ENCODE measurements at regions not wholly inside any gene's neighbourhood (a gene's known extent, or its start where the extent isn't known, plus 50 kb on each side); places are given as distances from the start of the nearest gene placed in this dataset.
A peak's percentile ranks its signal among the peaks of the same experiment; 100 is the strongest.

DNA sequence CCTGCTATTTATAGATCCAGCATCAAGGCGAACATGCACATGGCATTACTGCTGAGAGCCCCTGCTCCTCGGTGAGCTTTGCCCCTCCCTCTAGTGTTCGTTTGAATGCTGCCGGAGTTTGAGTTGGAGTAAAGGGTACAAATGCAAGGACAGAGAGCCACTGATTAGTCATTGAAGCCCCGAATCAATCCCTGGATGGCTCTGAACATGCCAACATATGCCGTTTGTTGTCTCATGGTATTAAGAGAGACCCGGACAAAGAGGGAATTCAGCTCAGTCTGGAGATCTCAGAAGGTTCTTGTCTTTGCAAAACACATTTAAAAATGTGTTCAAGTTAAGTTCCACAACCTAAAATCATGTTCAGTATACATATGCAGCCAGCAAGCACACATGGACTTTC, 789.2 kb upstream of the NR2F2 start:
- intact Hi-C loops (cut with DNase I) = no loop called here
- TF ChIP-seq EP300 (IDR thresholded peaks at IDR 0.05) (no peak), POLR2A (IDR thresholded peaks at IDR 0.05) (no peak), POLR2AphosphoS5 (IDR thresholded peaks at IDR 0.05) (no peak)
- TF ChIP-seq, protein P1, sequence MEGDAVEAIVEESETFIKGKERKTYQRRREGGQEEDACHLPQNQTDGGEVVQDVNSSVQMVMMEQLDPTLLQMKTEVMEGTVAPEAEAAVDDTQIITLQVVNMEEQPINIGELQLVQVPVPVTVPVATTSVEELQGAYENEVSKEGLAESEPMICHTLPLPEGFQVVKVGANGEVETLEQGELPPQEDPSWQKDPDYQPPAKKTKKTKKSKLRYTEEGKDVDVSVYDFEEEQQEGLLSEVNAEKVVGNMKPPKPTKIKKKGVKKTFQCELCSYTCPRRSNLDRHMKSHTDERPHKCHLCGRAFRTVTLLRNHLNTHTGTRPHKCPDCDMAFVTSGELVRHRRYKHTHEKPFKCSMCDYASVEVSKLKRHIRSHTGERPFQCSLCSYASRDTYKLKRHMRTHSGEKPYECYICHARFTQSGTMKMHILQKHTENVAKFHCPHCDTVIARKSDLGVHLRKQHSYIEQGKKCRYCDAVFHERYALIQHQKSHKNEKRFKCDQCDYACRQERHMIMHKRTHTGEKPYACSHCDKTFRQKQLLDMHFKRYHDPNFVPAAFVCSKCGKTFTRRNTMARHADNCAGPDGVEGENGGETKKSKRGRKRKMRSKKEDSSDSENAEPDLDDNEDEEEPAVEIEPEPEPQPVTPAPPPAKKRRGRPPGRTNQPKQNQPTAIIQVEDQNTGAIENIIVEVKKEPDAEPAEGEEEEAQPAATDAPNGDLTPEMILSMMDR (IDR thresholded peaks at IDR 0.05) = no peak
- no peaks in the 10 kb centered on the region for H3K4me1 ChIP-seq
- H3K36me3 ChIP-seq = no peaks in the 10 kb centered on the region
- DNase-seq = no peak
- no peaks in the 10 kb centered on the region for H3K9me3 ChIP-seq
- no peak overlapping the region for H3K4me3 ChIP-seq
- WGBS, 2 donors = 72% methylated on average over 7 of the region's 7 CpGs
- no peaks in the 10 kb centered on the region for H3K27me3 ChIP-seq
- no peak overlapping the region for H3K27ac ChIP-seq

- no peaks in the 10 kb centered on the region for H3K36me3 ChIP-seq
- no peak for TF ChIP-seq POLR2A (IDR thresholded peaks at IDR 0.05)
- TF ChIP-seq EP300 (IDR thresholded peaks at IDR 0.05) = no peak
- no peak for TF ChIP-seq POLR2AphosphoS5 (IDR thresholded peaks at IDR 0.05)
- TF ChIP-seq, protein P1 (IDR thresholded peaks at IDR 0.05) = no peak
- H3K27ac ChIP-seq = no peak overlapping the region
- H3K9me3 ChIP-seq = no peaks in the 10 kb centered on the region
- H3K27me3 ChIP-seq = no peaks in the 10 kb centered on the region
- intact Hi-C loops (cut with DNase I) = no loop called here
- WGBS, 2 donors = 62 to 63% methylated on average over 3 of the region's 3 CpGs
- no peak overlapping the region for H3K4me3 ChIP-seq
- no peak for DNase-seq
- H3K4me1 ChIP-seq = no peaks in the 10 kb centered on the region
These were observed 781.2 kb upstream of the NR2F2 start for GRCh38 chr15:95549168-95549738.

DNA sequence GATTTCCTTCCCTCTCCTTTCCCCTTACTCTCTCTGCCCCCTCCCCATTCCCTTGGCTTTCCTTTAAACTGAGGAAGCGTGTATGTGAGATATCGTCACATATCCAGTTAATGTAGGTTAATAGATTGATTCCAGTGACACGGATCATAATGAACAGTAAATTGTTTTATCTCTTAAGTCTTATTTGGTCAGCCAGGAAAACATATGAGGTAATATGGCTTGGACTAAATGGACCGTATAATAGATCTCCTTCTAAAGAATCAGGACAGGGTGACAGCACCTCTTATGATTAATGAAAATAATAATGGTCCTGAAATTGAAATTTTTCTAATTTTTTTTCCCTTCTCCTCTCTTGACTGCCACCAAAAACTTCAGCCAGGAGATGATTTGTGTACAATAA, 779.8 kb upstream of the NR2F2 start:
- Histone ChIP-seq H3K27ac (no peak overlapping the region), H3K4me1 (no peaks in the 10 kb centered on the region), H3K36me3 (no peaks in the 10 kb centered on the region), H3K27me3 (no peaks in the 10 kb centered on the region), H3K4me3 (no peak overlapping the region), H3K9me3 (no peaks in the 10 kb centered on the region)
- TF ChIP-seq, protein P1 (IDR thresholded peaks at IDR 0.05) = no peak
- no peak for TF ChIP-seq POLR2AphosphoS5 (IDR thresholded peaks at IDR 0.05)
- TF ChIP-seq POLR2A (IDR thresholded peaks at IDR 0.05) = no peak
- TF ChIP-seq EP300 (IDR thresholded peaks at IDR 0.05) = no peak
- intact Hi-C loops (cut with DNase I) = no loop called here
- DNase-seq = no peak
- 81 to 85% methylated on average over 4 of the region's 4 CpGs for WGBS, 2 donors

DNA sequence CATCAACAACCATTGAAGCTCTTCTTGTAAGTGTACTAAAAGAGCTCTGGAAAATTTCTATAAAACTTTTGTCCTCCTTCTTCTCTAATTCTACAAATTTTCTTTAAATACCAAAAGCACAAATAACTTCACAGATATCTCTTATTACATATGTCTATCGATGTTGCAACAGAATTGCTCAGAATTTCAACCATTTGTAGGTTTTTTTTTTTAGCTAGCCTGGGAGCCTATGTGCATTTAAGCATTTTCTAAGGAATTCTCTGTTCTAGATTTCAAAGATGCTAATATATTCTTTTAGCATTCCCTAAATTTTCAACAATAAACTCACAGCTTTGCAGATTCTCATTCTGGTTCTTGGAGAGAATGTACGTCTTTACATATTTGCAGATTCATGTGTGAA, 774.3 kb upstream of the NR2F2 start:
- H3K4me3 ChIP-seq = no peak overlapping the region
- no peak for DNase-seq
- H3K4me1 ChIP-seq = peaks cover 0 to 11% (median 6%) of the 10 kb centered on the region in 4 donors
- intact Hi-C loops (cut with DNase I) = no loop called here
- H3K27ac ChIP-seq = no peak overlapping the region
- H3K9me3 ChIP-seq = no peaks in the 10 kb centered on the region
- 79 to 85% methylated on average over 2 of the region's 2 CpGs for WGBS, 2 donors
- H3K27me3 ChIP-seq = no peaks in the 10 kb centered on the region
- no peaks in the 10 kb centered on the region for H3K36me3 ChIP-seq
- TF ChIP-seq EP300 (IDR thresholded peaks at IDR 0.05) (no peak), POLR2A (IDR thresholded peaks at IDR 0.05) (no peak), POLR2AphosphoS5 (IDR thresholded peaks at IDR 0.05) (no peak)
- TF ChIP-seq, protein P1 (IDR thresholded peaks at IDR 0.05) = no peak

GRCh38 chr15:95556866-95557225, 773.7 kb upstream of the NR2F2 start:
- no peak for DNase-seq
- intact Hi-C loops (cut with DNase I) = no loop called here
- H3K27ac ChIP-seq = peak overlapping the region in 1 of 4 donors; percentile 14
- no peaks in the 10 kb centered on the region for H3K27me3 ChIP-seq
- 18 to 47% methylated on average over 6 of the region's 6 CpGs for WGBS, 2 donors
- H3K4me1 ChIP-seq = peaks cover 0 to 11% (median 6%) of the 10 kb centered on the region in 4 donors
- TF ChIP-seq POLR2AphosphoS5 (IDR thresholded peaks at IDR 0.05) (no peak), EP300 (IDR thresholded peaks at IDR 0.05) (no peak), POLR2A (IDR thresholded peaks at IDR 0.05) (no peak)
- TF ChIP-seq, protein P1 (IDR thresholded peaks at IDR 0.05) = no peak
- no peak overlapping the region for H3K4me3 ChIP-seq
- H3K9me3 ChIP-seq = no peaks in the 10 kb centered on the region
- no peaks in the 10 kb centered on the region for H3K36me3 ChIP-seq
